Smooth muscle cell (in vitro differentiated cells): ENCODE measurements at regions not wholly inside any gene's neighbourhood (a gene's known extent, or its start where the extent isn't known, plus 50 kb on each side); places are given as distances from the start of the nearest gene placed in this dataset.

Experiments used
- DNase-seq: peaks from one replicate; lab custom pipeline; 2025; ENCODE audit not compliant: unreplicated experiment; lab: John Stamatoyannopoulos, UW
- H2AFZ ChIP-seq: fragments of 200-600 bp; sonication (generic); 2 replicates; pipeline ENCODE4 v1.6.0; 2016; ENCODE audit warnings: antibody characterized with exemption, low read depth, mild to moderate bottlenecking
- H3F3A ChIP-seq: fragments of 200-600 bp; sonication (generic); 2 replicates; pipeline ENCODE4 v1.6.0; 2017; ENCODE audit warnings: antibody characterized with exemption, low read depth
- H3K27ac ChIP-seq: fragments of 200-600 bp; sonication (generic); 2 replicates; pipeline ENCODE4 v1.5.1; 2016; ENCODE audit warnings: low read depth, mild to moderate bottlenecking
- H3K27me3 ChIP-seq: fragments of 200-600 bp; sonication (generic); 2 replicates; pipeline ENCODE4 v1.6.1; 2016; ENCODE audit warnings: low read depth, mild to moderate bottlenecking
- H3K36me3 ChIP-seq: fragments of 200-600 bp; sonication (generic); 2 replicates; pipeline ENCODE4 v1.5.1; 2016; ENCODE audit warnings: low read depth
- H3K4me1 ChIP-seq: fragments of 200-600 bp; sonication (generic); 2 replicates; pipeline ENCODE4 v1.5.1; 2016; ENCODE audit warnings: low read depth
- H3K4me2 ChIP-seq: fragments of 200-600 bp; sonication (generic); 2 replicates; pipeline ENCODE4 v1.6.0; 2016; ENCODE audit warnings: mild to moderate bottlenecking
- H3K4me3 ChIP-seq: fragments of 200-600 bp; sonication (generic); 2 replicates; pipeline ENCODE4 v1.5.1; 2016; ENCODE audit warnings: mild to moderate bottlenecking
- H3K79me2 ChIP-seq: fragments of 200-600 bp; sonication (generic); 2 replicates; pipeline ENCODE4 v1.6.0; 2016; ENCODE audit warnings: low read depth, mild to moderate bottlenecking
- H3K9ac ChIP-seq: fragments of 200-600 bp; sonication (generic); 2 replicates; pipeline ENCODE4 v1.6.0; 2016; ENCODE audit warnings: low read depth
- H3K9me3 ChIP-seq: fragments of 200-600 bp; sonication (generic); replicated peaks from 2 replicates; pipeline ENCODE4 v1.5.1; 2016; ENCODE audit warnings: low read depth
- H4K20me1 ChIP-seq: fragments of 200-600 bp; sonication (generic); 2 replicates; pipeline ENCODE4 v1.6.0; 2016; ENCODE audit warnings: low read depth
- WGBS: methylation state at CpG from one replicate; pipeline ENCODE4 v1.1.7; 2016; ENCODE audit warnings: low lambda C conversion rate; 5-methylcytosine and 5-hydroxymethylcytosine counted together
- TF ChIP-seq, protein P1 (sequence below): fragments of 200-600 bp; sonication (generic); IDR thresholded peaks from 2 replicates; pipeline ENCODE4 v1.5.1; 2017; ENCODE audit warnings: borderline replicate concordance, mild to moderate bottlenecking, antibody characterized with exemption; ENCODE audit not compliant: insufficient read depth, poor library complexity, severe bottlenecking

DNA sequence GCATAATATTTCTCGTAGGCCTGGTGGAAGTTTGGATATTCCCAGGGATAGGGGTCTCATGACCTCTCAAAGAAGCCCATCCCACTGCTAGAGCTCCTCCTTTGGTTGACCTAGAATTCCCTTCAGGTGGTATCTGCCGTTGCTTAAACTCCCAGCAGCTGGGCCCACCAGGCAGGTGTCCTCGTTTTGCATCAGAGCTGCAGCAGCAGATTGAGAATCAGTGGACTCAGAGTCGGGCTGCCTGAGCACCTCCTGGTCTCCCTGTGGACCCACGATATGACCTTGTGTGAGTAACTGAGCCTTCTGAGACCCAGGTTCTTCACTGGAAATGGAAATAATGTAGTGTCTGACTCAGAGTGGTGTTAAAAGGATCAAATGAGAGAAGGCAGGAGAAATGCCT is 132.7 kb downstream of the PAPOLA start:
- TF ChIP-seq, protein P1, sequence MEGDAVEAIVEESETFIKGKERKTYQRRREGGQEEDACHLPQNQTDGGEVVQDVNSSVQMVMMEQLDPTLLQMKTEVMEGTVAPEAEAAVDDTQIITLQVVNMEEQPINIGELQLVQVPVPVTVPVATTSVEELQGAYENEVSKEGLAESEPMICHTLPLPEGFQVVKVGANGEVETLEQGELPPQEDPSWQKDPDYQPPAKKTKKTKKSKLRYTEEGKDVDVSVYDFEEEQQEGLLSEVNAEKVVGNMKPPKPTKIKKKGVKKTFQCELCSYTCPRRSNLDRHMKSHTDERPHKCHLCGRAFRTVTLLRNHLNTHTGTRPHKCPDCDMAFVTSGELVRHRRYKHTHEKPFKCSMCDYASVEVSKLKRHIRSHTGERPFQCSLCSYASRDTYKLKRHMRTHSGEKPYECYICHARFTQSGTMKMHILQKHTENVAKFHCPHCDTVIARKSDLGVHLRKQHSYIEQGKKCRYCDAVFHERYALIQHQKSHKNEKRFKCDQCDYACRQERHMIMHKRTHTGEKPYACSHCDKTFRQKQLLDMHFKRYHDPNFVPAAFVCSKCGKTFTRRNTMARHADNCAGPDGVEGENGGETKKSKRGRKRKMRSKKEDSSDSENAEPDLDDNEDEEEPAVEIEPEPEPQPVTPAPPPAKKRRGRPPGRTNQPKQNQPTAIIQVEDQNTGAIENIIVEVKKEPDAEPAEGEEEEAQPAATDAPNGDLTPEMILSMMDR: no peak
- Histone ChIP-seq H3K4me3 (no peak overlapping the region), H3K9me3 (no peaks in the 10 kb centered on the region), H3K4me1 (no peaks in the 10 kb centered on the region), H3K4me2 (no peak overlapping the region), H3K36me3 (no peaks in the 10 kb centered on the region), H3K79me2 (no peaks in the 10 kb centered on the region), H2AFZ (no peak overlapping the region), H3K27ac (no peak overlapping the region), H3K27me3 (no peaks in the 10 kb centered on the region), H4K20me1 (no peaks in the 10 kb centered on the region), H3F3A (no peaks in the 10 kb centered on the region), H3K9ac (no peak overlapping the region)
- DNase-seq: no peak
- 82% methylated on average over 5 of the region's 5 CpGs for WGBS

DNA sequence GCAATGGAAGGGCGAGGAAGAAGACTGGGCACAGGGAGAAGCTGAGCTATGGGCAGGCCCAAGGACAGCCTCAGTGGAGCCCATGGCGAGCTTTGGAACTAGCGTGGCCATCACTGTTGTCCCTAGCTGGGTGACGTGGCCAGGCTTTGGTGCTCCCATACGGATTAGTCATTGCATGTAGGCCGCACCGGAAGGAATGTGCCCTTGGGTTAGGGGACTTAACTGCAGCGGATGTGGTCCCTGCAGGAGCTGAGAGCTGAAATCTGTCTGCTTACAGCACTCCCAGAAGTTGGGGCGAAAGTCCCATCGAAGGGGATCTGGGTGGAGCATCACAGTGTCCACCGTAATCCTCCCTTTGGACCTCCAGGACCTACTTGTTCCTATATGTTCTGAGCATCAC is 133.7 kb downstream of the PAPOLA start:
- Histone ChIP-seq H3K36me3 (no peaks in the 10 kb centered on the region), H3K27me3 (no peaks in the 10 kb centered on the region), H3K4me3 (no peak overlapping the region), H3K4me2 (no peak overlapping the region), H4K20me1 (no peaks in the 10 kb centered on the region), H3K9me3 (no peaks in the 10 kb centered on the region), H3F3A (no peaks in the 10 kb centered on the region), H3K79me2 (no peaks in the 10 kb centered on the region), H3K27ac (no peak overlapping the region), H2AFZ (no peak overlapping the region), H3K4me1 (no peaks in the 10 kb centered on the region), H3K9ac (no peak overlapping the region)
- TF ChIP-seq, protein P1: no peak
- 81% methylated on average over 11 of the region's 11 CpGs for WGBS
- no peak for DNase-seq

DNA sequence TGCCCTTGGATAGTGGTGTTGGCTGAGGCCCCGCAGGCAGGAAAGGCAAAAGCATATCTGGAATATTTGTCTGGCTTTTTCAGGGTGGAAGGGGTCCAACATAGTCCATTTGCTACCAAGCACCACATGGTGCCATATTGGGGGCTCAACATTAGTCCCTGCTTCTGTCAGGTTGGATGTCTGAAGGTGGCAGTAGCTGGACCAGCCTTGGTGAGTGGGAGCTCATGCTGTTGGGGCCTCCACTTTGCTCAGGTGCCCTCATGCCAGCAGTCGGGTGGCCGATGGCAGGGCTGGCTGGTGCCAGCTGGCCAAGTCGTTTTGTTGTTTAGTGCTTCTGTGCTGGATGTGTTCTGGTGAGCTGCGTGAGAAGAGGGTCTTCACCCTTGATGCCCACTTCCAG is 135.3 kb downstream of the PAPOLA start:
- H3K27ac ChIP-seq: no peak overlapping the region
- no peaks in the 10 kb centered on the region for H3K36me3 ChIP-seq
- H3K4me2 ChIP-seq: no peak overlapping the region
- H3K9me3 ChIP-seq: no peaks in the 10 kb centered on the region
- 91% methylated on average over 5 of the region's 5 CpGs for whole genome bisulfite sequencing
- no peak for DNase-seq
- TF ChIP-seq, protein P1: no peak
- no peak overlapping the region for H2AFZ ChIP-seq
- no peaks in the 10 kb centered on the region for H3K4me1 ChIP-seq
- no peak overlapping the region for H3K4me3 ChIP-seq
- no peaks in the 10 kb centered on the region for H3K27me3 ChIP-seq
- no peak overlapping the region for H3K9ac ChIP-seq
- H3F3A ChIP-seq: no peaks in the 10 kb centered on the region
- H4K20me1 ChIP-seq: no peaks in the 10 kb centered on the region
- H3K79me2 ChIP-seq: no peaks in the 10 kb centered on the region

DNA sequence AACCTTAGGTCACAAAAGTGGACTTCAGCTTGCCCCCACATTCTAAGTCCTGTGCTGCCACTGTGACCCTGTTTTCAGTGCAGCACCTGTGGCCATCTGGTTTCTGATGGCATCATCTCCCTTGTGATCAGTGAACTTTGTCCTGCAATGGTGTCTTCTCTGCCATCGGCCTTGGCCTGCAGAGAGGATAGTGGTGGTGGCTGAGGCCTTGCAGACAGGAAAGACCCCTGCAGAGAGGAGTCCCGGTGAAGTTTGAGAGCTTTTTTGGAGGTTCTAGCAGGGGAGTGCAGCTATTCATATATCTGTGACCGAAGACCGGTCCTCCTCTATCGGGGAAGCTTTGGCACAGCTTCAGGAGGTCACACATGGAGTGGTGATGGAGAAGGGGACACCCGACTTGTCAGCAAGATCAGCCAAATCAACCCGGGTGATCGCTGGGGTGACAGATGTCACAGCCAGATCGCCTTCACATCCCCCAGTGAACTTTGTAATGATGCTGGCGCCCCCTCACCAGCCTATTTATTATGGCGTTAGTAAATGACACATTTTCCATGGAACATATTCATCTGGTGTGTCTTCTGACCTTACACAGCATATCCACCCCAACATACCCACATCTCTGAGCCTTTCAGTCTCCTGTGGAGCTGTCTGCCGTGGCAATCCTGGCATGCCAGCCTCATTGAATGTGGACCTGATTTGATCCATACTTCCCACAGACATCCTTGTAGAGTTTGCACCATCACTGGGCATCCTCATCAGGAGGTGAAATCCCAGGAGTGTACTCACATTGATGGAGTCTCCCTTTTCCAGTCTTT is 136.1 kb downstream of the PAPOLA start:
- 86% methylated on average over 12 of the region's 12 CpGs for WGBS
- no peak overlapping the region for H3K4me2 ChIP-seq
- no peaks in the 10 kb centered on the region for H3K79me2 ChIP-seq
- H3K36me3 ChIP-seq: no peaks in the 10 kb centered on the region
- H3K9me3 ChIP-seq: no peaks in the 10 kb centered on the region
- no peak overlapping the region for H3K9ac ChIP-seq
- H2AFZ ChIP-seq: no peak overlapping the region
- no peaks in the 10 kb centered on the region for H4K20me1 ChIP-seq
- no peak overlapping the region for H3K4me3 ChIP-seq
- H3K27ac ChIP-seq: no peak overlapping the region
- H3K4me1 ChIP-seq: no peaks in the 10 kb centered on the region
- no peaks in the 10 kb centered on the region for H3F3A ChIP-seq
- H3K27me3 ChIP-seq: no peaks in the 10 kb centered on the region
- DNase-seq: no peak
- TF ChIP-seq, protein P1: no peak
